A172 (cell line): ENCODE measurements at regions not wholly inside any gene's neighbourhood (a gene's known extent, or its start where the extent isn't known, plus 50 kb on each side); places are given as distances from the start of the nearest gene placed in this dataset.

Experiments used
- DNase-seq: peaks from one replicate; pipeline ENCODE4 v3.0.0-alpha.2; 2015; ENCODE audit warnings: low spot score

GRCh38 chr5:12358371-12359090 lies 454.3 kb upstream of the CTNND2 start:
- DNase-seq = peak; percentile 5

- DNase-seq = no peak
Observed at GRCh38 chr5:12357626-12358025, 453.4 kb upstream of the CTNND2 start.

GRCh38 chr5:12354686-12355085 lies 450.4 kb upstream of the CTNND2 start:
- no peak for DNase-seq

GRCh38 chr5:12343558-12343957 lies 439.3 kb upstream of the CTNND2 start:
- no peak for DNase-seq

- no peak for DNase-seq
Observed at GRCh38 chr5:12335938-12336337, 431.7 kb upstream of the CTNND2 start.

GRCh38 chr5:12332480-12332879 lies 428.2 kb upstream of the CTNND2 start:
- DNase-seq = no peak

- DNase-seq = no peak
Observed at GRCh38 chr5:12330993-12331588, 426.8 kb upstream of the CTNND2 start.

- DNase-seq = no peak
Observed at GRCh38 chr5:12330381-12330780, 426.1 kb upstream of the CTNND2 start.

GRCh38 chr5:12323637-12324229 lies 419.5 kb upstream of the CTNND2 start:
- no peak for DNase-seq

- DNase-seq = no peak
Observed at GRCh38 chr5:12322042-12322441, 417.8 kb upstream of the CTNND2 start.

GRCh38 chr5:12320331-12320730 lies 416.1 kb upstream of the CTNND2 start:
- no peak for DNase-seq

GRCh38 chr5:12316812-12317211 lies 412.6 kb upstream of the CTNND2 start:
- DNase-seq = no peak

- DNase-seq = no peak
Observed at GRCh38 chr5:12315461-12315860, 411.2 kb upstream of the CTNND2 start.

GRCh38 chr5:12313602-12314001 lies 409.4 kb upstream of the CTNND2 start:
- DNase-seq = no peak

- DNase-seq = no peak
Observed at GRCh38 chr5:12312343-12312742, 408.1 kb upstream of the CTNND2 start.

- no peak for DNase-seq
Observed at GRCh38 chr5:12294151-12294550, 389.9 kb upstream of the CTNND2 start.

- peak; percentile 39 for DNase-seq
Observed at GRCh38 chr5:12292610-12293204, 388.5 kb upstream of the CTNND2 start.

GRCh38 chr5:12284604-12285003 lies 380.4 kb upstream of the CTNND2 start:
- no peak for DNase-seq

- no peak for DNase-seq
Observed at GRCh38 chr5:12277504-12278192, 373.4 kb upstream of the CTNND2 start.

- DNase-seq = no peak
Observed at GRCh38 chr5:12274236-12274635, 370.0 kb upstream of the CTNND2 start.

- DNase-seq = peak; percentile 11
Observed at GRCh38 chr5:12272389-12272788, 368.1 kb upstream of the CTNND2 start.

- no peak for DNase-seq
Observed at GRCh38 chr5:12270914-12271313, 366.7 kb upstream of the CTNND2 start.
